ENCODE measurements at regions not wholly inside any gene's neighbourhood (a gene's known extent, or its start where the extent isn't known, plus 50 kb on each side); places are given as distances from the start of the nearest gene placed in this dataset.

DNA sequence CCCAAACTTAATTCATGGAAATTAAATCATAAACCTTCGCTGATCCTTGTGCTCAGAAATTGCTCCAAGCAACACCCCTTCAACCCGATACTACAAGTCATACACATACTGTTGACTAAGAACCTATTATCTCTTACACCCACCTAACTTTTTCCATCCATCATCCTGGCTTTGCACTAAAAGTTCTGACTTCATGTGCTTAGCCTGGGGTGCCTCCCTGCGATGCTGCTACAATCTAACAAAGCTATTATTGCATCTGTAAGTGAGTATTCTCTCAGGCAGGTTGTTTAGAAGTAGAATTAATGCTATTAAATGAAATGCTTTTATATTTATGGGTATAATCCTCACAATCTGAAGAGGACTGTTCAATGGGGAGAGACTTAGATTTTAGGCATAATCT is 619.8 kb downstream of the CCDC85A start:
- intact Hi-C loops (cut with micrococcal nuclease; ENCODE audit: unreplicated experiment): no loop called here
- Histone ChIP-seq H3K27me3 (ENCODE audit: insufficient read depth, low read depth) (no peaks in the 10 kb centered on the region), H3K4me3 (no peak overlapping the region), H3K36me3 (ENCODE audit: low read depth) (no peaks in the 10 kb centered on the region), H3K79me2 (ENCODE audit: low read depth) (no peaks in the 10 kb centered on the region), H3K9me3 (ENCODE audit: insufficient read depth, low read depth) (no peaks in the 10 kb centered on the region), H3K4me1 (replicated peaks; ENCODE audit: insufficient read depth) (no peaks in the 10 kb centered on the region), H2AFZ (no peak overlapping the region), H3K4me2 (no peak overlapping the region), H3K27ac (no peak overlapping the region), H3K9me2 (ENCODE audit: insufficient read depth) (no peaks in the 10 kb centered on the region), H3F3A (ENCODE audit: insufficient read depth, low read depth) (no peaks in the 10 kb centered on the region), H4K20me1 (ENCODE audit: insufficient read depth) (no peaks in the 10 kb centered on the region)
- TF ChIP-seq, protein P1, sequence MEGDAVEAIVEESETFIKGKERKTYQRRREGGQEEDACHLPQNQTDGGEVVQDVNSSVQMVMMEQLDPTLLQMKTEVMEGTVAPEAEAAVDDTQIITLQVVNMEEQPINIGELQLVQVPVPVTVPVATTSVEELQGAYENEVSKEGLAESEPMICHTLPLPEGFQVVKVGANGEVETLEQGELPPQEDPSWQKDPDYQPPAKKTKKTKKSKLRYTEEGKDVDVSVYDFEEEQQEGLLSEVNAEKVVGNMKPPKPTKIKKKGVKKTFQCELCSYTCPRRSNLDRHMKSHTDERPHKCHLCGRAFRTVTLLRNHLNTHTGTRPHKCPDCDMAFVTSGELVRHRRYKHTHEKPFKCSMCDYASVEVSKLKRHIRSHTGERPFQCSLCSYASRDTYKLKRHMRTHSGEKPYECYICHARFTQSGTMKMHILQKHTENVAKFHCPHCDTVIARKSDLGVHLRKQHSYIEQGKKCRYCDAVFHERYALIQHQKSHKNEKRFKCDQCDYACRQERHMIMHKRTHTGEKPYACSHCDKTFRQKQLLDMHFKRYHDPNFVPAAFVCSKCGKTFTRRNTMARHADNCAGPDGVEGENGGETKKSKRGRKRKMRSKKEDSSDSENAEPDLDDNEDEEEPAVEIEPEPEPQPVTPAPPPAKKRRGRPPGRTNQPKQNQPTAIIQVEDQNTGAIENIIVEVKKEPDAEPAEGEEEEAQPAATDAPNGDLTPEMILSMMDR (conservative IDR thresholded peaks at IDR 0.05): no peak
- TF ChIP-seq EZH2 (IDR thresholded peaks at IDR 0.05; ENCODE audit: low read depth): no peak
- ChIA-PET CTCF (no interaction called here), POLR2A (ENCODE audit: unreplicated experiment) (no interaction called here)
- no TSS peak for BruUV-seq (replicated peaks)
- DNase-seq: no peak

DNA sequence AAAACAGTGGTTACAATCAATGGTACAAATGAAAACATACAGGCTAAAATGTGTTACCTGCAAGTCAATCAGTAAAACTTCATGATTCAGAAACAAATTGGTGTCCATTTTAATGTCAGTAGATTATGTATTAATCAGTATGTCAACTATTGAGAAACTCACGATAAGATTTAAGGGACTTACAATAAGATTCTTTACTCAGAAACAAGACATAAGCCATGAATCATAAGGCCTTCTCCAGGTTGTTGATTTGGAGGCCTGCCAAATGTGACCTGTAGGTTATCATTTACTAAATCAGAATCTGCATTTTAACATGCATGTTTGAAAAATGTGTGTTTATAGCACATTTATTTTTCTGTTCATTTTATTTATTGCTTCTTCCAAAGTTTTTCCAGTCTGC is 623.1 kb downstream of the CCDC85A start:
- Histone ChIP-seq H3K27me3 (ENCODE audit: insufficient read depth, low read depth) (no peaks in the 10 kb centered on the region), H3K27ac (no peak overlapping the region), H3K9me3 (ENCODE audit: insufficient read depth, low read depth) (no peaks in the 10 kb centered on the region), H2AFZ (no peak overlapping the region), H3K4me1 (replicated peaks; ENCODE audit: insufficient read depth) (no peaks in the 10 kb centered on the region), H3K9me2 (ENCODE audit: insufficient read depth) (0 out of 2 replicates have a peak, but pooled peaks cover 4% of the 10 kb centered on the region), H3K79me2 (ENCODE audit: low read depth) (no peaks in the 10 kb centered on the region), H3K36me3 (ENCODE audit: low read depth) (no peaks in the 10 kb centered on the region), H3K4me2 (no peak overlapping the region), H4K20me1 (ENCODE audit: insufficient read depth) (no peaks in the 10 kb centered on the region), H3K4me3 (no peak overlapping the region), H3F3A (ENCODE audit: insufficient read depth, low read depth) (no peaks in the 10 kb centered on the region)
- intact Hi-C loops (cut with micrococcal nuclease; ENCODE audit: unreplicated experiment): no loop called here
- ChIA-PET POLR2A (ENCODE audit: unreplicated experiment) (no interaction called here), CTCF (no interaction called here)
- peak in 1 of 2 experiments; percentile 9 for DNase-seq
- TF ChIP-seq, protein P1 (conservative IDR thresholded peaks at IDR 0.05): no peak
- TF ChIP-seq EZH2 (IDR thresholded peaks at IDR 0.05; ENCODE audit: low read depth): no peak
- no TSS peak for BruUV-seq (replicated peaks)

DNA sequence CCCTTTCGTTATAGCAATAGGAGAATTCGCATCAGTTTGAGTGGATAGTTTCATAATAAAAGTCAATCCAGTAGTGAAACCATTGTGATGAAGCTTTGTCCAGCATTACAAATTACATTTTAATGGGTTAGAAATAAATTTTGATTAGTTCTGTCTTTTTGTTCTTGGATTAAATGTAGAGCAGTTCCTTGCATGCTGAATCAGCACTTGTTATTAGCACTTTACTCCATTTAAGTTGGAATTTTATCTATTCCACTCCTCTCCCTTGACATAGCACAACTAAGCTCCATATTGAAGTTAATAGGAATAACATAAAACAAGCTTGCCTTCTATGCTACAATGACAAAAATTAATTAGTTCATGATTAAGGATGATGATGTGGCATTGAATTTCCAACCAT is 624.1 kb downstream of the CCDC85A start:
- Histone ChIP-seq H4K20me1 (ENCODE audit: insufficient read depth) (no peaks in the 10 kb centered on the region), H3K4me2 (no peak overlapping the region), H3K27ac (no peak overlapping the region), H3K9me3 (ENCODE audit: insufficient read depth, low read depth) (no peaks in the 10 kb centered on the region), H3K4me1 (replicated peaks; ENCODE audit: insufficient read depth) (no peaks in the 10 kb centered on the region), H3F3A (ENCODE audit: insufficient read depth, low read depth) (no peaks in the 10 kb centered on the region), H3K4me3 (no peak overlapping the region), H3K27me3 (ENCODE audit: insufficient read depth, low read depth) (no peaks in the 10 kb centered on the region), H2AFZ (no peak overlapping the region), H3K79me2 (ENCODE audit: low read depth) (no peaks in the 10 kb centered on the region), H3K9me2 (ENCODE audit: insufficient read depth) (0 out of 2 replicates have a peak, but pooled peaks cover 4% of the 10 kb centered on the region), H3K36me3 (ENCODE audit: low read depth) (no peaks in the 10 kb centered on the region)
- POLR2A ChIA-PET (ENCODE audit: unreplicated experiment): no interaction called here
- CTCF ChIA-PET: no interaction called here
- no peak for TF ChIP-seq EZH2 (IDR thresholded peaks at IDR 0.05; ENCODE audit: low read depth)
- TF ChIP-seq, protein P1 (conservative IDR thresholded peaks at IDR 0.05): no peak
- peak in 1 of 2 experiments; percentile 20 for DNase-seq
- no TSS peak for BruUV-seq (replicated peaks)
- intact Hi-C loops (cut with micrococcal nuclease; ENCODE audit: unreplicated experiment): no loop called here

Measured in PC-9 (cell line).